Coronary artery (tissue), 2 donors: ENCODE measurements at regions not wholly inside any gene's neighbourhood (a gene's known extent, or its start where the extent isn't known, plus 50 kb on each side); places are given as distances from the start of the nearest gene placed in this dataset.

ENCODE experiments used
- DNase-seq: peaks from one replicate; pipeline ENCODE4 v3.0.0-alpha.2; 2017; ENCODE audit warnings: low spot score
- H3K27ac ChIP-seq, 2 donors: fragments of 200-600 bp; sonication (generic); one replicate each; pipeline ENCODE4 v1.5.1; 2016 to 2019
- H3K4me3 ChIP-seq: fragments of 200-600 bp; sonication (generic); 2 replicates; pipeline ENCODE4 v1.5.1; 2016; ENCODE audit warnings: mild to moderate bottlenecking, moderate library complexity
- CTCF ChIP-seq: fragments of 200-600 bp; sonication (generic); IDR thresholded peaks from one replicate; pipeline ENCODE4 v1.5.1; 2019; ENCODE audit warnings: antibody characterized with exemption

DNA sequence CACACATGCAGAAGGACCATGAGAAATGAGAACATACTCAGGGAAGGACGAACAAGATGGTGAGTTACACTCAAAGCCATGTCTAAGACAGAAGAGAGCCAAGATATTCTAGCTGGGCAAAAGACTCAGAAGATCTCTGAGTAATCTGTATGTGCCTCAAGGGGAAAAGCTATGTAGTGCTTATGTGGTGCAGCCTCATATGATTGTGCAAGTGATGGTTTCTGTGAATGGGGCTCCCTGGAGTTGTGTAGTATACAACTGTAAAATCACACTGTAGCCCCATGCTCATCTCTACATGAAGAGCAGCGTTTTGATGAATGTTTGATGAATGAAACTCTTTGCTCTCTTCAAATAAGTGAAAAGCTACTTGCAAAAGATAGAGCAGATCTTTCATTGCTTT lies 57.5 kb downstream of the OSR1 start:
- Histone ChIP-seq H3K4me3 (no peak overlapping the region), H3K27ac (no peak overlapping the region)
- no peak for TF ChIP-seq CTCF
- DNase-seq, result no peak

DNA sequence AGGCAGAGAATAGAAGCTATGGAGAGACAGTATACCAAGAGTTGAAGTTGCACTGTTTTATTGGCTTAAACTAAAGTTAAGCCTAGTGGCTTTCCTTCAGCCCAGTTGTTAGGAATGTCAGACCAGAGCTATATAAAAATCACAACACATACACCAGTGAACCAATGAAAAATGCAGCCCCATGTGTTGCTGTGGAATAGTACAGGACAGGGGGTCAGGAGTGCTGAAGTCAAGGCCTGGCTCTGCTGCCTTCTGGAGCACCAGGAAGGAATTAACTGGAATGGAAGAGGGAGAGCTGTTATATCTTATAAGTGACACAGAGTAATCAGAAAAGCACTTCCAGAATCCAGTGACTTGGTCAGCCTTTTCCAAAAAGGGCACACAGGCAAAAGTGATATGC lies 58.9 kb downstream of the OSR1 start:
- H3K4me3 ChIP-seq, result no peak overlapping the region
- DNase-seq, result no peak
- TF ChIP-seq CTCF, result no peak
- H3K27ac ChIP-seq, result no peak overlapping the region

DNA sequence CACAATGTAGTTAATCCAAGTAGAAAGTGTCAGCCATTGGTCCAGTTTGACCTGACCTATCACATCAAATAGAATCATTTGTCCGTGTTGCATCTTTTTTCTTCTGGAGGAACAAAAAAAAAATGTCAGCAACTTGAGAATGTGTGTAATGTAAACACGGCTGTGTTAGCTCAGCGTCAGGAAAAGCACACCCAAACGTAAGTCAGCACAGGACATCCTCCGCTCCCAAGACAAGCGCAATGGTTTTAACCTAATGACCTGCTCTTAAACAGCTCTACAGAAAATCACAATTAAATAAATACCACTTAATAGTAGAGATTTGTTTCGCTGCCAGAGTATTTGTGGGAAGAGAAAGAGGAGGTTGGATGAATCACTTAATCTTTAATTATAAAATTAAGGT lies 59.4 kb downstream of the OSR1 start:
- TF ChIP-seq CTCF, result no peak

GRCh38 chr2:19297716-19298115 lies 60.7 kb downstream of the OSR1 start:
- DNase-seq, result no peak
- TF ChIP-seq CTCF, result no peak
- Histone ChIP-seq H3K27ac (no peak overlapping the region), H3K4me3 (no peak overlapping the region)

More for the DNA sequence above, 59.4 kb downstream of the OSR1 start:
- no peak for DNase-seq
- no peak overlapping the region for H3K4me3 ChIP-seq
- no peak overlapping the region for H3K27ac ChIP-seq

DNA sequence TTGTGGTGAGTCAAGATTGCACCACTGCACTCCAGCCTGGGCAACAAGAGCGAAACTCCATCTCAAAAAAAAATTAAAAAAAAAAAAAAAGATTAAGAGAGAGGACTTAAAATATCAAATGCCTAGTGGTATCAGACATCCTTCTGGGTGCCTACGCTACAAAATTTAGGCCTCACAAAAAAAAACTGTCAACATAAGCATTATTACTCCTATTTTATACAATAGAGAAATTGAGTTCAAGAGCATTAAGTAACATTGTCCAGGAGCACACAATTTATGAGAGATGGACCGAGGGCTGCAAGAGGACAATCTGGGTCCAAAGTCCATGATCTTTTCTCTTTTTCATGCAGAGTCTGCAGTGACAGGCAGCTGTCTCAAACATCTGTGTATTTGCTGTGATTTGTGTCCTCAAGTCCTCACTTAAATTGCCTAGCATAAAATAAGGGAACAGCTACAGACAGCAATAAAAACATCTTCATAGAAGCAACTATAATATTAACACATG lies 62.4 kb downstream of the OSR1 start:
- no peak overlapping the region for H3K27ac ChIP-seq
- DNase-seq, result no peak
- no peak overlapping the region for H3K4me3 ChIP-seq
- no peak for TF ChIP-seq CTCF

DNA sequence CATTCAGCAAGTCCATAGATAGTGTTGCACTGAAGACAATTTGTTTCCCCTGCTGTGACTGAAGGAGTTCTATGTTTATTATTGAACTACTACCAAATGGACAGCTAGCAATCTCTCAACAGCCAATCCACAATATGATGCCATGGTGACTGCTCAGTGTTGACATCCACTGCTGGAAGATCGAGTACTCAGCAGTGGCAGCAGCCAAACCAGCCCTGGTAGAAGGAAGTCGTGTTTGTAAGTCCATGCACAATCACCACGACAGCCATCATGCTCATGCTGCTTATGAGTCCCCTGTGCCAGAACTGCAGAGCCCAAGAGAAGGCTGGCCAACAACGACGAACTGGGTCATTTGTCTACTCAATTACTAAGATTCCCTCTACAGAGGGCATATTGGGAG lies 66.4 kb downstream of the OSR1 start:
- no peak for DNase-seq
- no peak for TF ChIP-seq CTCF
- Histone ChIP-seq H3K4me3 (peak overlapping the region; percentile 23), H3K27ac (no peak overlapping the region)

- no peak for TF ChIP-seq CTCF
- Histone ChIP-seq H3K27ac (no peak overlapping the region), H3K4me3 (no peak overlapping the region)
- DNase-seq, result no peak
These were observed 70.1 kb downstream of the OSR1 start for GRCh38 chr2:19288291-19288690.
